Ovary (tissue), 7 donors: ENCODE measurements at regions not wholly inside any gene's neighbourhood (a gene's known extent, or its start where the extent isn't known, plus 50 kb on each side); places are given as distances from the start of the nearest gene placed in this dataset.
"Not testable (repeated sequence)": the region's sequence is repeated elsewhere in the genome, so short reads cannot be mapped to it uniquely, and the experiment has no call there.

Source experiments
- DNase-seq, 5 donors: peaks; one replicate each; pipeline ENCODE4 v3.0.0-alpha.2; 2019 to 2020
- H3K27ac ChIP-seq, 2 donors: fragments of 200-600 bp; one replicate each; pipeline versions ENCODE4 v1.5.1 to v1.8.0; 2019 to 2022
- H3K27me3 ChIP-seq: fragments of 200-600 bp; one replicate; pipeline ENCODE4 v1.8.0; 2022
- H3K36me3 ChIP-seq: fragments of 200-600 bp; sonication (generic); one replicate; pipeline ENCODE4 v1.5.1; 2019
- H3K4me1 ChIP-seq: one replicate; pipeline ENCODE4 v1.8.1; 2013; ENCODE audit warnings: mild to moderate bottlenecking, moderate library complexity; ENCODE audit not compliant: insufficient read depth
- H3K4me3 ChIP-seq: fragments of 200-600 bp; sonication (generic); one replicate; pipeline ENCODE4 v1.5.1; 2017
- H3K9me3 ChIP-seq, 2 donors: fragments of 200-600 bp in 1 of 2; sonication (generic) in 1 of 2; one replicate each; pipeline versions ENCODE4 v1.5.1 to v1.8.1; 2013 to 2019; ENCODE audit warnings: mild to moderate bottlenecking in 1 of 2, moderate library complexity in 1 of 2
- EP300 ChIP-seq: sonication (generic); formaldehyde crosslinking; IDR thresholded peaks from one replicate; pipeline ENCODE4 v1.6.1; 2017; ENCODE audit warnings: antibody characterized with exemption
- POLR2A ChIP-seq: fragments of 450-650 bp; IDR thresholded peaks from one replicate; pipeline ENCODE4 v1.6.1; 2017; ENCODE audit warnings: antibody characterized with exemption, mild to moderate bottlenecking, moderate library complexity
- WGBS, 3 donors: extraction: QIAGEN DNeasy Blood & Tissue Kit in 1 of 3; methylation state at CpG; one replicate each; pipeline versions ENCODE4 v1.1.5 to v1.1.7; 2013 to 2017; 5-methylcytosine and 5-hydroxymethylcytosine counted together
- intact Hi-C, 4 donors: fragments of 100-400 bp; cut with DNase I; formaldehyde crosslinking; loops; one replicate each; pipeline versions ENCODE4 v1.11.0 to v1.15.1; 2022 to 2023
- TF ChIP-seq, protein P1 (sequence below), 3 donors: fragments of 450-650 bp in 2 of 3; fragments of 200-600 bp in 1 of 3; IDR thresholded peaks; one replicate each; pipeline versions ENCODE4 v1.5.1 to v1.8.0; 2016 to 2022; ENCODE audit warnings: antibody characterized with exemption in 3 of 3, mild to moderate bottlenecking in 1 of 3
- donor health status: DM: no; HTN: no; CAD: no; lungs with moderate emphysema.
- donor health status: DM: no; HTN: no; CAD: no.
- donor health status: Bipolar disorder and iron deficiency.
- donor health status: DM: no; HTN: no; CAD: no.
- donor health status: DM: yes; HTN: yes; CAD: no.

GRCh38 chr4:158090323-158090722 lies 82.5 kb downstream of the GASK1B start:
- no peaks in the 10 kb centered on the region for H3K27me3 ChIP-seq
- H3K36me3 ChIP-seq, result no peaks in the 10 kb centered on the region
- TF ChIP-seq POLR2A (no peak), EP300 (no peak)
- TF ChIP-seq, protein P1, sequence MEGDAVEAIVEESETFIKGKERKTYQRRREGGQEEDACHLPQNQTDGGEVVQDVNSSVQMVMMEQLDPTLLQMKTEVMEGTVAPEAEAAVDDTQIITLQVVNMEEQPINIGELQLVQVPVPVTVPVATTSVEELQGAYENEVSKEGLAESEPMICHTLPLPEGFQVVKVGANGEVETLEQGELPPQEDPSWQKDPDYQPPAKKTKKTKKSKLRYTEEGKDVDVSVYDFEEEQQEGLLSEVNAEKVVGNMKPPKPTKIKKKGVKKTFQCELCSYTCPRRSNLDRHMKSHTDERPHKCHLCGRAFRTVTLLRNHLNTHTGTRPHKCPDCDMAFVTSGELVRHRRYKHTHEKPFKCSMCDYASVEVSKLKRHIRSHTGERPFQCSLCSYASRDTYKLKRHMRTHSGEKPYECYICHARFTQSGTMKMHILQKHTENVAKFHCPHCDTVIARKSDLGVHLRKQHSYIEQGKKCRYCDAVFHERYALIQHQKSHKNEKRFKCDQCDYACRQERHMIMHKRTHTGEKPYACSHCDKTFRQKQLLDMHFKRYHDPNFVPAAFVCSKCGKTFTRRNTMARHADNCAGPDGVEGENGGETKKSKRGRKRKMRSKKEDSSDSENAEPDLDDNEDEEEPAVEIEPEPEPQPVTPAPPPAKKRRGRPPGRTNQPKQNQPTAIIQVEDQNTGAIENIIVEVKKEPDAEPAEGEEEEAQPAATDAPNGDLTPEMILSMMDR (IDR thresholded peaks at IDR 0.05), result no peak
- intact Hi-C loops, result loop anchor here in 2 of 4 donors (5.0 to 10.0 kb wide), 2 partner anchors 74 to 77 kb away; no protein-coding TSS in a partner anchor
- DNase-seq, result peak; percentile 39 to 67 (median 44)
- peak overlapping the region; percentile 34 for H3K4me3 ChIP-seq
- no peak overlapping the region for H3K27ac ChIP-seq
- H3K4me1 ChIP-seq, result peaks cover 5% of the 10 kb centered on the region
- H3K9me3 ChIP-seq, result no peaks in the 10 kb centered on the region

GRCh38 chr4:158089897-158090296 lies 82.9 kb downstream of the GASK1B start:
- H3K4me1 ChIP-seq, H3K27ac ChIP-seq, DNase-seq, H3K9me3 ChIP-seq, H3K27me3 ChIP-seq, H3K36me3 ChIP-seq: not testable (repeated sequence)
- WGBS, 3 donors, result 58 to 62% (median 61%) methylated on average over 19 to 20 of the region's 21 CpGs
- intact Hi-C loops, result loop anchor here in 2 of 4 donors (5.0 to 10.0 kb wide), 2 partner anchors 75 to 77 kb away; no protein-coding TSS in a partner anchor
- H3K4me3 ChIP-seq, result peak overlapping the region; percentile 34

DNA sequence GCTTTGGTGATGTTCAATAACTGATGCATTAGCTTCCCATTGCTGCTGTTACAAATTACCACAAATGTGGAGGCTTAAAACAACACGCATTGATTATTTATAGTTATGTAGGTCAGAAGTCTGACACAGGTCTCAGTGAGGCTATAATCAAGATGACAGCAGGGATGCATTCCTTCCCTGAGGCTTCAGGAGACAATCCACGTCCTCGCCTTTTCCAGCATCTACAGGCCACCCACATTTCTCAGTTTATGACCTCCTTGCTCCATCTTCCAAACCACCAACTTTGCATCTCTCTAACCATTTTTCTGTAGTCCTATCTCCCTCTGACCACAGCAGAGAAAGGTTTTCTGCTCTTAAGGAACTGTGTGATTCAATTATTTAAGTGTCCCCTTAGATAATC lies 92.5 kb downstream of the GASK1B start:
- no peak for DNase-seq
- intact Hi-C loops, result no loop called here
- Histone ChIP-seq H3K9me3 (no peaks in the 10 kb centered on the region), H3K27ac (peak overlapping the region in 1 of 2 donors; percentile 40), H3K27me3 (no peaks in the 10 kb centered on the region), H3K36me3 (no peaks in the 10 kb centered on the region), H3K4me1 (peaks cover 6% of the 10 kb centered on the region), H3K4me3 (no peak overlapping the region)
- TF ChIP-seq, protein P1 (IDR thresholded peaks at IDR 0.05), result no peak
- TF ChIP-seq POLR2A (no peak), EP300 (no peak)
- WGBS, 3 donors, result 18 to 30% (median 26%) methylated on average over 3 of the region's 3 CpGs

- WGBS, 3 donors, result 2 to 9% (median 8%) methylated on average over 2 of the region's 2 CpGs
- Histone ChIP-seq H3K9me3 (no peaks in the 10 kb centered on the region), H3K36me3 (no peaks in the 10 kb centered on the region), H3K4me3 (no peak overlapping the region), H3K4me1 (peaks cover 6% of the 10 kb centered on the region), H3K27ac (peak overlapping the region in 1 of 2 donors; percentile 40), H3K27me3 (no peaks in the 10 kb centered on the region)
- peak in 1 of 5 donors; percentile 36 for DNase-seq
- TF ChIP-seq, protein P1 (IDR thresholded peaks at IDR 0.05), result no peak
- TF ChIP-seq POLR2A (no peak), EP300 (no peak)
- intact Hi-C loops, result no loop called here
These were observed 93.2 kb downstream of the GASK1B start for GRCh38 chr4:158079661-158080060.

GRCh38 chr4:158077835-158078234 lies 95.0 kb downstream of the GASK1B start:
- 96 to 97% (median 96%) methylated on average over 2 of the region's 2 CpGs for WGBS, 3 donors
- Histone ChIP-seq H3K36me3 (no peaks in the 10 kb centered on the region), H3K27me3 (no peaks in the 10 kb centered on the region), H3K4me1 (peaks cover 6% of the 10 kb centered on the region), H3K4me3 (no peak overlapping the region), H3K27ac (no peak overlapping the region), H3K9me3 (no peaks in the 10 kb centered on the region)
- no peak for TF ChIP-seq EP300
- no peak for TF ChIP-seq POLR2A
- TF ChIP-seq, protein P1 (IDR thresholded peaks at IDR 0.05), result no peak
- no peak for DNase-seq
- intact Hi-C loops, result no loop called here
